A204.1 (cell line): ENCODE measurements at regions not wholly inside any gene's neighbourhood (a gene's known extent, or its start where the extent isn't known, plus 50 kb on each side); places are given as distances from the start of the nearest gene placed in this dataset.

Experiments used
- FAIRE-seq: peaks from 2 replicates; lab custom pipeline; 2012; peaks lifted over from hg19 to GRCh38; lab: Jason Lieb, UNC

- FAIRE-seq: no peak
Measured at GRCh38 chr5:89024045-89024444, 141.1 kb upstream of the MEF2C start.

- FAIRE-seq: no peak
Measured at GRCh38 chr5:89020926-89021610, 138.1 kb upstream of the MEF2C start.

GRCh38 chr5:89016741-89017303 is 133.8 kb upstream of the MEF2C start:
- FAIRE-seq: no peak

GRCh38 chr5:89015409-89015808 is 132.4 kb upstream of the MEF2C start:
- no peak for FAIRE-seq

GRCh38 chr5:89011778-89012711 is 129.1 kb upstream of the MEF2C start:
- no peak for FAIRE-seq

GRCh38 chr5:89010512-89010911 is 127.5 kb upstream of the MEF2C start:
- FAIRE-seq: no peak

- no peak for FAIRE-seq
Measured at GRCh38 chr5:89008291-89008690, 125.3 kb upstream of the MEF2C start.

GRCh38 chr5:89005990-89006389 is 123.0 kb upstream of the MEF2C start:
- FAIRE-seq: no peak

GRCh38 chr5:89004379-89004778 is 121.4 kb upstream of the MEF2C start:
- FAIRE-seq: no peak

- no peak for FAIRE-seq
Measured at GRCh38 chr5:89003563-89004036, 120.6 kb upstream of the MEF2C start.

GRCh38 chr5:88999853-89000252 is 116.9 kb upstream of the MEF2C start:
- FAIRE-seq: no peak

GRCh38 chr5:88997937-88998336 is 115.0 kb upstream of the MEF2C start:
- no peak for FAIRE-seq

GRCh38 chr5:88984040-88984439 is 101.1 kb upstream of the MEF2C start:
- FAIRE-seq: no peak

GRCh38 chr5:88979726-88980125 is 96.7 kb upstream of the MEF2C start:
- FAIRE-seq: no peak

- FAIRE-seq: no peak
Measured at GRCh38 chr5:88979244-88979643, 96.3 kb upstream of the MEF2C start.

- FAIRE-seq: no peak
Measured at GRCh38 chr5:88976914-88977313, 93.9 kb upstream of the MEF2C start.

- no peak for FAIRE-seq
Measured at GRCh38 chr5:88967633-88968585, 84.9 kb upstream of the MEF2C start.

GRCh38 chr5:88964831-88965230 is 81.8 kb upstream of the MEF2C start:
- no peak for FAIRE-seq

- FAIRE-seq: no peak
Measured at GRCh38 chr5:88957013-88957412, 74.0 kb upstream of the MEF2C start.

GRCh38 chr5:88956416-88956815 is 73.4 kb upstream of the MEF2C start:
- FAIRE-seq: no peak

- no peak for FAIRE-seq
Measured at GRCh38 chr5:88955403-88955802, 72.4 kb upstream of the MEF2C start.

GRCh38 chr5:88954511-88954910 is 71.5 kb upstream of the MEF2C start:
- no peak for FAIRE-seq
